C4-2B (cell line): ENCODE measurements at regions not wholly inside any gene's neighbourhood (a gene's known extent, or its start where the extent isn't known, plus 50 kb on each side); places are given as distances from the start of the nearest gene placed in this dataset.

Experiments
- H3K27ac ChIP-seq: fragments of 450-650 bp; 2 replicates; pipeline ENCODE4 v1.5.1; 2017
- CTCF ChIP-seq: fragments of 450-650 bp; conservative IDR thresholded peaks from 2 replicates; pipeline ENCODE4 v1.5.1; 2017; ENCODE audit warnings: mild to moderate bottlenecking
- ZFX ChIP-seq: fragments of 450-650 bp; IDR thresholded peaks from 2 replicates; pipeline ENCODE4 v1.6.1; 2017

DNA sequence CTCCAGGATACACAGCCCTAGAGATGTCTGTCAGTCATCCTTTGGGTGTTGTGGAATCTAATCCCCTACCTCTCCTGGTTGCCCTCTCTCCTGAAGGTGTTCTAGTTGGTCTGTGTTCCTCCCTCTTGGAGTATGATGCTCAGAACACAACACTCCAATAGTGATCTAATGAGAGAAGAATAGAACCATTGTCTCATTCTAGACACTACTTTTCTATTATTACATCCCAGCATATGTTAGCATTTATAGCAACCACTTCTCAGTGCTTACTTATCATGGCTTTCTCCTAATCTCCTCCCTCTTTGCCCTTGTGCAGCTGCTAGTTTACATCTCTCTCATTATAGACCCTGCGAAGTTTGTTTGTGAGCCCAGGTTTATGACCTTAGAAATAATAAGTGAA lies 109.0 kb downstream of the UNC5CL start:
- TF ChIP-seq CTCF (no peak), ZFX (no peak)
- H3K27ac ChIP-seq: no peak overlapping the region

- TF ChIP-seq CTCF: no peak
- no peak for TF ChIP-seq ZFX
- H3K27ac ChIP-seq: no peak overlapping the region
Measured at GRCh38 chr6:40929176-40929575, 109.8 kb downstream of the UNC5CL start.

- TF ChIP-seq ZFX (no peak), CTCF (no peak)
- no peak overlapping the region for H3K27ac ChIP-seq
Measured at GRCh38 chr6:40928763-40929162, 110.3 kb downstream of the UNC5CL start.

DNA sequence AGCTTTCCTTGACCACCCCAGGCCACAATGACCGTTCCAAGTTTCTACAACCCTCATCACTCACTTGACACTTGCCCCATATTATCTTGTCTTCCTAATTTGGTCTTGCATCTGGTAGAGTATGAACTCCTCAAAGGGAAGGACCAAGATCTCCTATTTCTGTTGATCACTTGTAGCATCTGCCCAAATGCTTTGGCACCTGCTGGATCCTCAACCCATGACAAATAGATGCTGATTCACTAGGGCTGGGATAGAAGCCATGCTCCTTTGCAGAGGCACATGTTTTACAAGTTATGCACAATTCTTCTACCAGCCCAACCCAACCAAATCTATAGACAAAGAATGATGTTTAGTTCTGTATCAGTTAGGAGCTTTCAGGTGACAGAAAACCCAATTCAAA lies 110.7 kb downstream of the UNC5CL start:
- H3K27ac ChIP-seq: no peak overlapping the region
- TF ChIP-seq ZFX: no peak
- no peak for TF ChIP-seq CTCF

- TF ChIP-seq CTCF (no peak), ZFX (no peak)
- H3K27ac ChIP-seq: no peak overlapping the region
Measured at GRCh38 chr6:40925341-40925740, 113.7 kb downstream of the UNC5CL start.

DNA sequence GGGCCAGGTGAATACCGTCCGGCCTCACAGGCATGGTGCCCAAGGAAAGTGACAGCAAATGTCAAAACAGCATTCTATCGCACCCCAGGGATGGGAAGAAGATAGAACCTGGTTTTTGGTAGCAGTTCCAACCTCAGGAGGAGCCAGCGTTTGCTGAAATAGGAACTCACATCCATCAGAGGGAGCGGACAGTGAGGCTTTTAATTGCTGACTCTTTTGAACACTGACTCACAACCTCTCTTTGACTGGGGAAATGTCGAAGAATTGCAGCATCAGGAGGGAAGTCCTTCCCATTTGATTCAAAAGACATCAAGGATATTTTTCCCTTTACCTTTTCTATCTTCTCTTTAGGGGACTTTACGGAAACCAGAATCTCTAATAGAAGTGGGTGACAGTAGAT lies 114.2 kb downstream of the UNC5CL start:
- TF ChIP-seq ZFX (no peak), CTCF (no peak)
- H3K27ac ChIP-seq: no peak overlapping the region

DNA sequence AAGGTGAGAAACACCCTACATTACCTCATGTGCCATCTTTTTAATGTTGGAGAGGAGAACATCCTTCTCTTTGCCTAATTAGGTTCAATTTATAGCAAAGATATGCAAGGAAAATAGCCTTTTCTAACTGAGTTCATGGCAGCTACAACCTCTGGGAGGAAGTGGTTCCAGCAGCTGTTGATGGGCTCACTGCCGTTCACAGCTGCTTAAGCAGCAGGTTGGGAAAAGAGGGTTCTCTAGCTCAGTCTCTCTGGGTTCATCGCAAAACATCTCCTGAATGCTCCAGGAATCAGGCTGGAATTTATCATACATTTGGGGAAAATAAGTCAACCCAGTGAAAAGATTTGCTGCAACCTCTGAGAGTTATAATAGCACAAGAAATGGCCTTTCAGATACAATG lies 115.1 kb downstream of the UNC5CL start:
- no peak overlapping the region for H3K27ac ChIP-seq
- TF ChIP-seq CTCF: no peak
- no peak for TF ChIP-seq ZFX

- H3K27ac ChIP-seq: no peak overlapping the region
- no peak for TF ChIP-seq CTCF
- TF ChIP-seq ZFX: no peak
Measured at GRCh38 chr6:40923326-40923725, 115.7 kb downstream of the UNC5CL start.
